LNCaP clone FGC (cell line): ENCODE measurements at regions not wholly inside any gene's neighbourhood (a gene's known extent, or its start where the extent isn't known, plus 50 kb on each side); places are given as distances from the start of the nearest gene placed in this dataset.
A peak's percentile ranks its signal among the peaks of the same experiment; 100 is the strongest.
"Not testable (repeated sequence)": the region's sequence is repeated elsewhere in the genome, so short reads cannot be mapped to it uniquely, and the experiment has no call there.

Experiments
- DNase-seq: peaks from one replicate; pipeline ENCODE4 v3.0.0-alpha.2; 2011; ENCODE audit warnings: low read depth
- H3K4me3 ChIP-seq: 2 replicates; pipeline ENCODE4 v1.5.1; 2011; ENCODE audit warnings: mild to moderate bottlenecking, low read depth, low read length, control low read depth
- CTCF ChIP-seq: IDR thresholded peaks from 2 replicates; pipeline ENCODE4 v1.5.1; 2012; ENCODE audit warnings: mild to moderate bottlenecking; ENCODE audit not compliant: control insufficient read depth, insufficient read depth; ENCODE audit errors: extremely low read depth

GRCh38 chr16:23013484-23013883 is 135.8 kb downstream of the USP31 start:
- TF ChIP-seq CTCF, result peak; percentile 24; the same call in 1 of the 2 replicates
- no peak overlapping the region for H3K4me3 ChIP-seq
- DNase-seq, result no peak

GRCh38 chr16:23009075-23009474 is 140.2 kb downstream of the USP31 start:
- TF ChIP-seq CTCF, result no peak
- H3K4me3 ChIP-seq, result no peak overlapping the region
- no peak for DNase-seq

- H3K4me3 ChIP-seq, result no peak overlapping the region
- TF ChIP-seq CTCF, result no peak
- no peak for DNase-seq
Measured at GRCh38 chr16:23008041-23008440, 141.2 kb downstream of the USP31 start.

- TF ChIP-seq CTCF, result no peak
- DNase-seq, result no peak
- no peak overlapping the region for H3K4me3 ChIP-seq
Measured at GRCh38 chr16:23006380-23006779, 142.9 kb downstream of the USP31 start.

- H3K4me3 ChIP-seq, result no peak overlapping the region
- TF ChIP-seq CTCF, result no peak
- DNase-seq, result no peak
Measured at GRCh38 chr16:23005951-23006350, 143.3 kb downstream of the USP31 start.

GRCh38 chr16:22989598-22989997 is 159.7 kb downstream of the USP31 start:
- TF ChIP-seq CTCF, result no peak
- no peak for DNase-seq
- H3K4me3 ChIP-seq, result no peak overlapping the region

GRCh38 chr16:22983614-22984013 is 165.6 kb downstream of the USP31 start:
- no peak overlapping the region for H3K4me3 ChIP-seq
- no peak for DNase-seq
- TF ChIP-seq CTCF, result no peak

- DNase-seq, result not testable (repeated sequence)
Measured at GRCh38 chr16:22980514-22980913, 166.6 kb downstream of the HS3ST2 start.

More at GRCh38 chr16:22980514-22980913, 166.6 kb downstream of the HS3ST2 start:
- not testable (repeated sequence) for H3K4me3 ChIP-seq
